ENCODE measurements at regions not wholly inside any gene's neighbourhood (a gene's known extent, or its start where the extent isn't known, plus 50 kb on each side); places are given as distances from the start of the nearest gene placed in this dataset.

DNA sequence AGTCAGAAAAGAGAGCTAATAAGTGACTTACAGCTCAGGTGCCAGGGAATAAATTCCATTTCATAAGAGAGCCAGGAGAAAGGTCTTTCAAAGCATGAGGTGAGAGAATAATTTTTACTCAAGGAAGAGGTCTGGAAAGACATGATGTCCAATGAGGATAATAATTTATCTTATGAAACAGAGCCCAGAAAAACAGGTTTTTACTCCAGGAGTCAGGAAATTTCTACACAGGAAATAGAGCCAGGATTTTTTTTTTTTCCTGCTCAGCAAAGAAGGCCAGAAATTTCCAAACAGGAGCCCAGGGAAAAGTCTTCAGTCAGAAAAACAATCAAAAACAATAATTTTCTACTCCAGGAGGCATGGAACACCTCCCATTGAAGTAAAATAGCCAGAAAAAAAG lies 1185.7 kb upstream of the TSPY4 start:
- no peaks in the 10 kb centered on the region for H3K36me3 Mint-ChIP-seq (ENCODE audit: low read depth)
- H3K4me3 Mint-ChIP-seq: no peak overlapping the region
- no peaks in the 10 kb centered on the region for H3K4me1 Mint-ChIP-seq (ENCODE audit: low read depth)
- H3K9me3 Mint-ChIP-seq: no peaks in the 10 kb centered on the region
- DNase-seq (ENCODE audit: low spot score): no peak
- H3K27ac Mint-ChIP-seq: no peak overlapping the region
- no peaks in the 10 kb centered on the region for H3K27me3 Mint-ChIP-seq (ENCODE audit: low read depth)

DNA sequence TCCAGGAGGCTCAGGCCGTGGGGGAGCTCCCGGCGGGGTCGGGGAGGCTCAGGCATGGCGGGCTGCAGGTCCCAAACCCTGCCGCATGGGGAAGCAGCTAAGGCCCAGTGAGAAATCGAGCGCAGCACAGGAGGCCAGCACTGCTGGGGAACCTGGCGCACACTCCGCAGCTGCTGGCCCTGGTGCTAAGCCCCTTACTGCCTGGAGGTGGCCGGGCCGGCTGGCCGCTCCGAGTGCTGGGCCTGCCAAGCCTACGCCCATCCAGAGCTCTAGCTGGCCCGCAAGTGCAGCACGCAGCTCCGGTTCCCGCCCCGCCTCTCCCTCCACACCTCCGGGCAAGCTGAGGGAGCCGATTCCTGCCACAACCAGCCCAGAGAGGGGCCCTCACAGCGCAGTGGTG lies 1208.7 kb upstream of the TSPY4 start:
- H3K27ac Mint-ChIP-seq: no peak overlapping the region
- DNase-seq (ENCODE audit: low spot score): no peak
- H3K36me3 Mint-ChIP-seq (ENCODE audit: low read depth): no peaks in the 10 kb centered on the region
- no peak overlapping the region for H3K4me3 Mint-ChIP-seq
- no peaks in the 10 kb centered on the region for H3K9me3 Mint-ChIP-seq
- no peaks in the 10 kb centered on the region for H3K27me3 Mint-ChIP-seq (ENCODE audit: low read depth)
- H3K4me1 Mint-ChIP-seq (ENCODE audit: low read depth): no peaks in the 10 kb centered on the region

DNA sequence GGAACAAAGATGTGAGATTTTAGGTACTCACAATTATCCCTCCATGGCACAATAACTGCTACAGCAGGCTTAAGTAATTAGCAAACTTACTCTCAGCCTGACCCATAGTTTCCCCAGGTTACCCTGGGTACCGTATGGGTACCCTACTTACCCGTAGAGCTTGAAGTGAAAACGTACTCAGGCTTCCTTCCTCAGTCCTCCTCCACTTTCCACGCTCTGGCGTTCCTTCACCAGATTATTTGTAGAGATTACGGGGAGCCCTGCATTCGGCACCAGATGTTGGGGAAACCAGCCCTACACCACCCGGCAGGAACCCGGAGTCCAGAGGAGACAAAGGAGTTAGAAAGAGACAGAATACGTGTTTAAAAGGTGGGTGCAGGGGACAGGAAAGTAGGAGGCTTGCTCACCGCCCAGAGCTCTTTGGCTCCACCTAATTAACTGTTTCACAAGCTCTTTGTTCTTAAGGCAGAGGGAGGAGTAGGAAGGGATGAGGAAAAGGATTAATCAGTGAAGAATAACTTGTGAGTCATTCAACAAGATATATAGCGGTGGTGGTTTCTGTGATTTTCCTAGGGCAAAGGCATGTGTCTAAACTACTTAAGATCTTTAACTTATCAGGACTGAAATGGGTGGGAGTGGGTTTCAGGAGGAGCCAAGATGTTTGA lies 1211.2 kb upstream of the TSPY4 start:
- no peak overlapping the region for H3K27ac Mint-ChIP-seq
- no peak for DNase-seq (ENCODE audit: low spot score)
- H3K27me3 Mint-ChIP-seq (ENCODE audit: low read depth): no peaks in the 10 kb centered on the region
- no peaks in the 10 kb centered on the region for H3K36me3 Mint-ChIP-seq (ENCODE audit: low read depth)
- no peak overlapping the region for H3K4me3 Mint-ChIP-seq
- H3K9me3 Mint-ChIP-seq: no peaks in the 10 kb centered on the region
- no peaks in the 10 kb centered on the region for H3K4me1 Mint-ChIP-seq (ENCODE audit: low read depth)

DNA sequence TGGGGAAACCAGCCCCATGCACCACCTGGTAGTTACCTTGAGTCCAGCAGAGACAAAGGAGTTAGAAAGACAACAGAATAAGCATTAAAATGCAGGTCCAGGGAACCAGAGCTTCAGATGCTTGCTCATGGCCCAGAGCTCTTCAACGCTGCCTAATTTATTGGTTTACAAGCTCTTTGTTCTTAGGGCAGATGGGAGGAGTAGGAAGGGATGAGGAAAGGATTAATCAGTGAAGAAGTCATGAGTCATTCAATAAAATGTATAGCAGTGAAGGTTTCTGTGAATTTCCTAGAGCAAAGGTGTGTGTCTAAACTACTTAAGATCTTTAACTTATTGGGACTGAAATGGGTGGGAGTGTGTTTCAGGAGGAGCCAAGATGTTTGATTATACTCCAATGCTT lies 1210.3 kb upstream of the AMELY start:
- no peaks in the 10 kb centered on the region for H3K4me1 Mint-ChIP-seq (ENCODE audit: low read depth)
- no peak overlapping the region for H3K4me3 Mint-ChIP-seq
- DNase-seq (ENCODE audit: low spot score): no peak
- no peaks in the 10 kb centered on the region for H3K36me3 Mint-ChIP-seq (ENCODE audit: low read depth)
- H3K27ac Mint-ChIP-seq: no peak overlapping the region
- no peaks in the 10 kb centered on the region for H3K27me3 Mint-ChIP-seq (ENCODE audit: low read depth)
- no peaks in the 10 kb centered on the region for H3K9me3 Mint-ChIP-seq

DNA sequence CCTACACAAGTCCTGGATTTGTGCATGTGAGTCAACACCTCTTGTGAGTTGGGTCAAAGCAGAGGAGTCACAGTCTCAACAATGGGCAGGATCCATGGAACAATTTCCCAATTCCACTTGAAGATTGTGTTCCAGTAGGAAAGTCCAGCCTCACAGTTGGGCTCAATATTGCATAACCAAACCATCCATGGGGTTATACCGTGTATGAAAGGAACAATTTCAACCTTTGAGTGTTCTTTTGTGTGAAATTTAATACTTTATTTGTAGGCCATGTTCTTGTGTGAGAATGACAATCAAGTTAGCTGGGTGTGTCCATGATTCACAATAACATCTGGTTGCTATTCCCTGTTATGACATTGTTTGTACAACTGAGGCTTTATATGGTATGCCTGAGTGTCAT lies 1182.9 kb upstream of the AMELY start:
- Mint-ChIP-seq H3K9me3 (no peaks in the 10 kb centered on the region), H3K27ac (no peak overlapping the region), H3K36me3 (ENCODE audit: low read depth) (no peaks in the 10 kb centered on the region), H3K27me3 (ENCODE audit: low read depth) (no peaks in the 10 kb centered on the region), H3K4me1 (ENCODE audit: low read depth) (no peaks in the 10 kb centered on the region), H3K4me3 (no peak overlapping the region)
- no peak for DNase-seq (ENCODE audit: low spot score)

DNA sequence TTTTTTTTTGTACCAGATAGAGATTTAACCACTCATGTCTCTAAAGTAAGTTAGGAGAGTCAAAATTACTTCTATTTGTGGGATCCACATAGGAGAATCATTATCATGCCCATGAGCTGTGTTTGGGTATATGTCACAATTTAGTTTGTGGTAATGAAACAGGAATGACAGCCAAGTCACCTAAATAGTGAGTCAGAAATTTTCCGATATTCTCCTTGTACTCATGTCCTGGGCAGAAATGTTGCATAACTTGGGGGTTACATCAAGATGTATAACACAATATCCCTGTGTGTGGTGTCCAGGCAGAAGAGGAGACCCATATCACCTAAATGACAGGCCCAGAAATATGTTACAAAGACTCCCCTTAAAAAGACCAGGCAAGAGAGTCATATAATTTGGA lies 1181.4 kb upstream of the AMELY start:
- Mint-ChIP-seq H3K27ac (no peak overlapping the region), H3K4me3 (no peak overlapping the region), H3K36me3 (ENCODE audit: low read depth) (no peaks in the 10 kb centered on the region), H3K4me1 (ENCODE audit: low read depth) (no peaks in the 10 kb centered on the region), H3K27me3 (ENCODE audit: low read depth) (no peaks in the 10 kb centered on the region), H3K9me3 (no peaks in the 10 kb centered on the region)
- no peak for DNase-seq (ENCODE audit: low spot score)

DNA sequence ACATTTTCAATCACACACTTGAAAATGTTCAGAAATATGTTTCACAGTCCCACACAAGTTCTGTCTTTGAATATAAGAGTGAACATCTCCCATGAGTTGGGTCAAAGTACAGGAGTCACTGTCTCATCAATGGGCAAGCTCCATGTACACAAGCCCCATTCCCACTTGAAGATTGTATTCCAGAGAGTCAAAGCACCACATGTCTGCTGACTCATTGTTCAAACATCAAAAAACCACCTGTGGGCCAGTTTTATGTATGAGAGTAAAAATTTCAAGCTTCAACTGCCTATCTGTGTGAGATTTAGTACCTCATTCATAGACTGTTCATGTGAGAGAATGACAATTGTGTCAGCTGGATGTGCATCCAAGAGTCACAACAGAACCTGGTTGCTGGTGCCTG lies 1174.4 kb upstream of the AMELY start:
- Mint-ChIP-seq H3K27ac (no peak overlapping the region), H3K4me3 (no peak overlapping the region), H3K36me3 (ENCODE audit: low read depth) (no peaks in the 10 kb centered on the region), H3K4me1 (ENCODE audit: low read depth) (no peaks in the 10 kb centered on the region), H3K27me3 (ENCODE audit: low read depth) (no peaks in the 10 kb centered on the region), H3K9me3 (no peaks in the 10 kb centered on the region)
- no peak for DNase-seq (ENCODE audit: low spot score)

DNA sequence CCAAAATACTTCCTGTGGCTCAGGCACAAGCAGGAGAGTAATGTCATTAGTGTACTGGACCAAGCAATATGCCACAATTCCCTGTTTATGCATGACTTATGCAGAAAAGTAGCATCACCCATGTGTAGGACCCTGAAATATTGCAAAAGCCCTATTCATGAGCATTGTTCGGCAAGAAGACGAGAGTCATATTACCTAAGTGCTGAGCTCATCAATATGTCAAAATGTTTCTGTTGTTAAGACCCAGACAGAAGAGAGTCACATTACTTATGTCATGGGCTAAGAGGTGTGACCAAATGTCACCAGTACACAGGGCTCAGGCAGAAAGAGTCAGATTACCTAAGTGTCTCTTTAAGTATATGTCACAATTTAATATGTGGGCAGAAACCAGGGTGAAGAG lies 1172.6 kb upstream of the AMELY start:
- Mint-ChIP-seq H3K4me1 (ENCODE audit: low read depth) (no peaks in the 10 kb centered on the region), H3K9me3 (no peaks in the 10 kb centered on the region), H3K4me3 (no peak overlapping the region), H3K36me3 (ENCODE audit: low read depth) (no peaks in the 10 kb centered on the region), H3K27me3 (ENCODE audit: low read depth) (no peaks in the 10 kb centered on the region), H3K27ac (no peak overlapping the region)
- DNase-seq (ENCODE audit: low spot score): no peak

DNA sequence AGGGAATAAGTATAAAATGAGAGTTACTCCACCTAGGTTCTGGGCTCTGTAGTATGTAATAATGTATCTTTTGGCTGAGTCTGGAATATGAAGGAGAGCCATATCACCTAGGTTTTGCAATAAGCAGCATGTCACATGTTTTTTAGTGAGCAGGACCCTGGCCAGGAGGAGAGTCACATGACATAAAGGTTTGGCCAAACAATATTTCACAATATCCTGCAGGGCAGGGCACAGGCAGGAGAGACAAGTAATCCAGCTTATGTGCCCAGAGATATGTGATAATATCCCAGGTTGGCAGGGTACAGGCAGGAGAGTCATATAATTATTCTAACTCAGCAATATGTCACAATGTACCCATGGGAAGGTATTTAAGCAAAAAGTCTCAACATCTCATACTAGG lies 1169.6 kb upstream of the AMELY start:
- Mint-ChIP-seq H3K27me3 (ENCODE audit: low read depth) (no peaks in the 10 kb centered on the region), H3K4me1 (ENCODE audit: low read depth) (no peaks in the 10 kb centered on the region), H3K27ac (no peak overlapping the region), H3K36me3 (ENCODE audit: low read depth) (no peaks in the 10 kb centered on the region), H3K4me3 (no peak overlapping the region), H3K9me3 (no peaks in the 10 kb centered on the region)
- no peak for DNase-seq (ENCODE audit: low spot score)

DNA sequence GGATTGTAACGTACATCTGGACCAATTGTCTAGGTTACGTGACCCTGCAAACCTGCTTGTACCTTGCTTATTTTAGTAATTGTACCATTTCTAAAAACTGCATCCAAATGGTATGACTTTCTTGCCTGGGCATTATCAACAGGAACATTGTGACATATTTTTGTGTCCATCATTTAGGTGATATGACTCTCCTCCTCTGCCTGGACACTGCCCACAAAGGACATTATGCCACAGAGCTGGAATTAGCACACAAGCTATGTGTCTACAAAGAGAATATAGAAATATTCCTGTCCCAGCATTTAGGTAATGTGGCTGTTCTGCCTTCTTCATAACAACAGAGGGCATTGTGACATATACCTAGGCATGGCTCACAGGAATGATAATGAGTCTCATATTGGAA lies 1153.7 kb upstream of the AMELY start:
- Mint-ChIP-seq H3K4me3 (no peak overlapping the region), H3K9me3 (no peaks in the 10 kb centered on the region), H3K36me3 (ENCODE audit: low read depth) (no peaks in the 10 kb centered on the region), H3K27ac (no peak overlapping the region), H3K27me3 (ENCODE audit: low read depth) (no peaks in the 10 kb centered on the region), H3K4me1 (ENCODE audit: low read depth) (no peaks in the 10 kb centered on the region)
- DNase-seq (ENCODE audit: low spot score): no peak

DNA sequence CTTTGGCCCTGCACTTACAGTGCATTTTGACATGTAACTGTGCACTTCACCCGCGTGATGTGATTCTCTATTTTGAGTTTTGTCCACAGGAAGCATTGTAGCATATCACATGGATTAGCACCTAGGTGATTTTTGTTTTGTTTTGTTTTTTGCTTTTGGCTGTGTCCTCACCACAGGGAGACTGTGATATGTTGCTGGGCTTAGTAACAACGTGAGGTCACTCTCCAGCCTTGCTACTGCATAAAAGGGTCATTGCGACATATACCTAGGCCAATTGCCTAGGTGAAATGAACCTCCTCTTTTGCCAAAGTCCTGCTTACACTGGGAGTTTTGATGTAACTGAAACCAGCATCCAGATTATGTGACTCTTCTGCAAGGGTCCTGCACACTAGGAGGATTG lies 1152.9 kb upstream of the AMELY start:
- DNase-seq (ENCODE audit: low spot score): no peak
- Mint-ChIP-seq H3K9me3 (no peaks in the 10 kb centered on the region), H3K4me1 (ENCODE audit: low read depth) (no peaks in the 10 kb centered on the region), H3K27me3 (ENCODE audit: low read depth) (no peaks in the 10 kb centered on the region), H3K4me3 (no peak overlapping the region), H3K27ac (no peak overlapping the region), H3K36me3 (ENCODE audit: low read depth) (no peaks in the 10 kb centered on the region)

DNA sequence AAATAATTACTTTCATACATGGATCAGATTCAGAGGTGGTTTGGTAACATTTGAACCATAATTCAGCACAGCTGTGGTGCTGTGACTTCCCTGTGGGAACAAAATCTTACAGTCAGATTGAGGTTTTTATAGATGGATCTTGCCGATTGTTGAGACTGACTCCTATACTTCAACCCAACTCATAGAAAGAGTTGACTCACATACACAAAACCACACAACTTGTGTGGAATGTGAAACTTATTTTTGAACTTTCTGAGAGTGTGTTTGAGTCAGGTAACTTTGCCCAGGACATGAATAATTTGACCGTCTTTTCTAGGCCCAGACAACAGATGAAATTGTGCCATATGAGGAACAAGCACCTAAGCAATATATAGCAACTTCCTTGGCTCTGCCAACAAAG lies 1152.4 kb upstream of the AMELY start:
- no peaks in the 10 kb centered on the region for H3K9me3 Mint-ChIP-seq
- H3K4me1 Mint-ChIP-seq (ENCODE audit: low read depth): no peaks in the 10 kb centered on the region
- no peaks in the 10 kb centered on the region for H3K27me3 Mint-ChIP-seq (ENCODE audit: low read depth)
- DNase-seq (ENCODE audit: low spot score): no peak
- H3K27ac Mint-ChIP-seq: no peak overlapping the region
- no peaks in the 10 kb centered on the region for H3K36me3 Mint-ChIP-seq (ENCODE audit: low read depth)
- H3K4me3 Mint-ChIP-seq: no peak overlapping the region

DNA sequence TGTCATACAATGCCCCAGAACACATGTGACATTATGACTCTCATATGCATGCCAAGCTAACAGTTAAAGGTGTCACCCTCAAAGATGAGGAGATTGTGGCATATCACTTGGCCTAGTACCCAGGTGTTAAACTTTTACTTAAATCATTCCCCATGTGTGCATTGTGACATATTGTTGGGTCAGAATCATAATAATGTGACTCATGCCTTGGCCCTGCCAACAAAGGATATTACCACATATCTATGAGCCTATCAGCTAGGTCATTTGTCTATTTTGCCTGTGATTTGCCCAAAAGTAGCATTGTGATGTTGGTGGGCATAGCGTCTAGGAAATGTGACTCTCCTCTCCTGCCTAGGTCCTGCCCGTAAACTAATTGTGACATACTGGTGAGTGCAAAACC lies 1147.1 kb upstream of the AMELY start:
- Mint-ChIP-seq H3K36me3 (ENCODE audit: low read depth) (no peaks in the 10 kb centered on the region), H3K9me3 (no peaks in the 10 kb centered on the region), H3K4me1 (ENCODE audit: low read depth) (no peaks in the 10 kb centered on the region), H3K27me3 (ENCODE audit: low read depth) (no peaks in the 10 kb centered on the region), H3K27ac (no peak overlapping the region), H3K4me3 (no peak overlapping the region)
- no peak for DNase-seq (ENCODE audit: low spot score)

DNA sequence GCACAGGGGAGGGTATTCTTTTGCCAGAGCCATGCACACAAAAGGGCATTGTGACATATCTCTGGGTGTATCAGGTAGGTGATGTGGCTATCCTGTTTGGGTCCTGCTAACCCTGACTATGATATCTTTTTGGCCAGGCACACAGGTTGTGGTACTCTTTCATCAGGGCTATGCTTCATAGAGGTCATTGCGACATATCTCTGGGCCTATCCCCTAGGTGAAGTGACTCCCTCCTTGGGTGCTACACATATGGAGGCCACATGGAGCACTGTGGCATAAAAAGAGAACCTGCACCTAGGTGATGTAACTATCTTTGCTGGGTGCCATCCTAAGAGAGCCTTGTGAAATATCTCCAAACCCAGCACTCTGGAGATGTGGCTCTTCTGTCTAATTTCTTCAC lies 1139.8 kb upstream of the AMELY start:
- Mint-ChIP-seq H3K36me3 (ENCODE audit: low read depth) (no peaks in the 10 kb centered on the region), H3K27ac (no peak overlapping the region), H3K27me3 (ENCODE audit: low read depth) (no peaks in the 10 kb centered on the region), H3K4me1 (ENCODE audit: low read depth) (no peaks in the 10 kb centered on the region), H3K4me3 (no peak overlapping the region), H3K9me3 (no peaks in the 10 kb centered on the region)
- DNase-seq (ENCODE audit: low spot score): no peak

DNA sequence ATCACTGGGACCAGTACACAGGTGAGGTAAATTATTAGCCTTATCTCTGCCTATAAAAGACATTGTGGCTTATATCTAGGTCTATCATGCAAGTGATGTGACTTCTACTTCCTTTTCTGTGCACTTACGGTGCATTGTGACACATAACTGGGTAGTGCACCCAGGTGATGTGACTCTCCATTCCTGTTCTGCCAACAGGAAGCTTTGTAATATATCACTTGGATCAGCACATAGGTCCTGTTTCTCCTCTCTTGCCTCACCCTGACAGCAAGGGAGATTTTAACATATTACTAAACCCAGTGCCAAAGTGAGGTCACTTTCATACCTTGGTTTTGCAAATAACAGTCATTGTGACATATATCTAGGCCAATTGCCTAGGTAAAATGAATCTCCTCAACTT lies 1129.7 kb upstream of the AMELY start:
- DNase-seq (ENCODE audit: low spot score): no peak
- Mint-ChIP-seq H3K9me3 (no peaks in the 10 kb centered on the region), H3K4me3 (no peak overlapping the region), H3K27me3 (ENCODE audit: low read depth) (no peaks in the 10 kb centered on the region), H3K36me3 (ENCODE audit: low read depth) (no peaks in the 10 kb centered on the region), H3K4me1 (ENCODE audit: low read depth) (no peaks in the 10 kb centered on the region), H3K27ac (no peak overlapping the region)
